IMR-90 (cell line): ENCODE measurements at regions not wholly inside any gene's neighbourhood (a gene's known extent, or its start where the extent isn't known, plus 50 kb on each side); places are given as distances from the start of the nearest gene placed in this dataset.

Experiments
- MXI1 ChIP-seq: IDR thresholded peaks from 2 replicates; pipeline ENCODE4 v1.6.1; 2012; ENCODE audit warnings: low read depth, mild to moderate bottlenecking, low read length, moderate library complexity, borderline replicate concordance
- POLR2A ChIP-seq: IDR thresholded peaks from 2 replicates; pipeline ENCODE4 v1.6.1; 2012; ENCODE audit warnings: mild to moderate bottlenecking, low read depth, low read length
- RAD21 ChIP-seq: IDR thresholded peaks from 2 replicates; pipeline ENCODE4 v1.6.1; 2012; ENCODE audit warnings: low read length, improper control_type of control experiment
- SMC3 ChIP-seq: fragments of 150-350 bp; IDR thresholded peaks from 2 replicates; pipeline ENCODE4 v1.6.1; 2016; ENCODE audit warnings: low read depth, mild to moderate bottlenecking, antibody characterized with exemption, low read length, moderate library complexity
- USF2 ChIP-seq: fragments of 150-350 bp; IDR thresholded peaks from 2 replicates; pipeline ENCODE4 v1.6.1; 2017; ENCODE audit warnings: mild to moderate bottlenecking, antibody characterized with exemption, low read length, low read depth
- TF ChIP-seq, protein P1 (sequence below): conservative IDR thresholded peaks from 2 replicates; pipeline ENCODE4 v1.5.1; 2012; ENCODE audit warnings: mild to moderate bottlenecking, low read depth, low read length, improper control_type of control experiment

DNA sequence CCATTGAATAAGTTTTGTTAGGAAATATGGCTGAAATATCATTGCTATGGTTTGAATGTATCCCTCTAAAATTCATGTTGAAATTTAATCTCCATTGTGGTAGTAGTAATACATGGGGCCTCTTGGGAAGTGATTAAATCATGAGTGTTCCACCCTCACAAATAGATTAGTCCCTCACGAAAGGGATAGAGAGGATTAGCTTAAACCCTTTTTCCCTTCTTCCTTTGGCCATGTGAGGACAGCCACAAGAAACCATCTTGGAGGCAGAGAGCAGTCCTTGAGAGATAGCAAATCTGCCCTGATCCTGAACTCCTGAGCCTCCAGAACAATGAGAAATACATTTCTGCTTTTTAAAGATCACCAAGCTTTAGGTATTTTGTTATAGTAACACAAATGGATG is 274.2 kb downstream of the CDH19 start:
- TF ChIP-seq, protein P1, sequence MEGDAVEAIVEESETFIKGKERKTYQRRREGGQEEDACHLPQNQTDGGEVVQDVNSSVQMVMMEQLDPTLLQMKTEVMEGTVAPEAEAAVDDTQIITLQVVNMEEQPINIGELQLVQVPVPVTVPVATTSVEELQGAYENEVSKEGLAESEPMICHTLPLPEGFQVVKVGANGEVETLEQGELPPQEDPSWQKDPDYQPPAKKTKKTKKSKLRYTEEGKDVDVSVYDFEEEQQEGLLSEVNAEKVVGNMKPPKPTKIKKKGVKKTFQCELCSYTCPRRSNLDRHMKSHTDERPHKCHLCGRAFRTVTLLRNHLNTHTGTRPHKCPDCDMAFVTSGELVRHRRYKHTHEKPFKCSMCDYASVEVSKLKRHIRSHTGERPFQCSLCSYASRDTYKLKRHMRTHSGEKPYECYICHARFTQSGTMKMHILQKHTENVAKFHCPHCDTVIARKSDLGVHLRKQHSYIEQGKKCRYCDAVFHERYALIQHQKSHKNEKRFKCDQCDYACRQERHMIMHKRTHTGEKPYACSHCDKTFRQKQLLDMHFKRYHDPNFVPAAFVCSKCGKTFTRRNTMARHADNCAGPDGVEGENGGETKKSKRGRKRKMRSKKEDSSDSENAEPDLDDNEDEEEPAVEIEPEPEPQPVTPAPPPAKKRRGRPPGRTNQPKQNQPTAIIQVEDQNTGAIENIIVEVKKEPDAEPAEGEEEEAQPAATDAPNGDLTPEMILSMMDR, result no peak
- TF ChIP-seq POLR2A, result no peak
- TF ChIP-seq RAD21, result no peak
- TF ChIP-seq SMC3, result no peak
- TF ChIP-seq MXI1, result no peak
- TF ChIP-seq USF2, result no peak
